GM12878 (cell line): ENCODE measurements at regions not wholly inside any gene's neighbourhood (a gene's known extent, or its start where the extent isn't known, plus 50 kb on each side); places are given as distances from the start of the nearest gene placed in this dataset.

ENCODE experiments used
- ATAC-seq: fragments of 200-7000 bp; cut with Tn5 transposase; 3 replicates; pipeline ENCODE4 v1.9.1; 2020; ENCODE audit warnings: mild to moderate bottlenecking, moderate library complexity
- BruUV-seq: library from RNA; stranded (reverse); fragments of 400-500 nt; replicated peaks from 2 replicates; lab custom pipeline; 2021; lab: Mats Ljungman, UMichigan
- CTCF ChIA-PET: fragments of 300-600 bp; sonication (Branson Sonifier 250); formaldehyde crosslinking; extraction: SDS; loops from one replicate; lab custom pipeline; 2021; ENCODE audit warnings: inconsistent platforms; lab: Yijun Ruan, JAX
- POLR2A ChIA-PET: fragments of 350-600 bp; formaldehyde crosslinking; extraction: SDS; loops from one replicate; lab custom pipeline; 2021; ENCODE audit warnings: inconsistent platforms; lab: Charles Lee
- RAD21 ChIA-PET: fragments of 300-600 bp; sonication (Branson Sonifier 250); formaldehyde crosslinking; loops from one replicate; lab custom pipeline; 2023; ENCODE audit warnings: antibody characterized with exemption; ENCODE audit not compliant: unreplicated experiment; lab: Charles Lee
- SMC1A ChIA-PET: fragments of 300-600 bp; sonication (Branson Sonifier 250); formaldehyde crosslinking; loops from one replicate; lab custom pipeline; 2023; ENCODE audit not compliant: unreplicated experiment, uncharacterized antibody; lab: Charles Lee
- DNase-seq: peaks from one replicate; pipeline ENCODE4 v3.0.0-alpha.2; 2011; ENCODE audit warnings: low read depth, low spot score
- FAIRE-seq: peaks from 3 replicates; lab custom pipeline; 2011; peaks lifted over from hg19 to GRCh38; lab: Jason Lieb, UNC
- H2AFZ ChIP-seq: 2 replicates; pipeline ENCODE4 v1.6.0; 2011; ENCODE audit warnings: low read depth, low read length, control low read depth; ENCODE audit not compliant: control insufficient read depth
- H3K27ac ChIP-seq: 2 replicates; pipeline ENCODE4 v1.5.1; 2011; ENCODE audit warnings: control low read depth; ENCODE audit not compliant: control insufficient read depth, insufficient read depth
- H3K27me3 ChIP-seq, 2 experiments: replicated peaks in 1 of 2; 2 replicates each; pipeline versions ENCODE4 v1.6.0 to v1.6.1; 2011; ENCODE audit warnings: low read length in 1 of 2; ENCODE audit not compliant: control insufficient read depth in 2 of 2, insufficient read depth in 2 of 2
- H3K36me3 ChIP-seq, 2 experiments: 2 replicates each; pipeline ENCODE4 v1.5.1; 2011; ENCODE audit warnings: low read length in 1 of 2; ENCODE audit not compliant: control insufficient read depth in 2 of 2, insufficient read depth in 2 of 2
- H3K4me1 ChIP-seq: 2 replicates; pipeline ENCODE4 v1.6.1; 2011; ENCODE audit warnings: mild to moderate bottlenecking, low read length, moderate library complexity, mixed read lengths; ENCODE audit not compliant: control insufficient read depth, insufficient read depth
- H3K4me2 ChIP-seq: 2 replicates; pipeline ENCODE4 v1.6.0; 2011; ENCODE audit warnings: control low read depth; ENCODE audit not compliant: control insufficient read depth, insufficient read depth
- H3K4me3 ChIP-seq: fragments of 200-600 bp; sonication (generic); 2 replicates; pipeline ENCODE4 v1.5.1; 2016
- H3K79me2 ChIP-seq: 2 replicates; pipeline ENCODE4 v1.6.0; 2011; ENCODE audit warnings: low read length; ENCODE audit not compliant: control insufficient read depth, insufficient read depth
- H3K9ac ChIP-seq: 2 replicates; pipeline ENCODE4 v1.8.0; 2011; ENCODE audit warnings: low read length, control low read depth, mixed read lengths; ENCODE audit not compliant: control insufficient read depth, insufficient read depth
- H3K9me3 ChIP-seq: replicated peaks from 3 replicates; pipeline ENCODE4 v1.5.1; 2011; ENCODE audit warnings: mild to moderate bottlenecking, low read length; ENCODE audit not compliant: control insufficient read depth, insufficient read depth
- H4K20me1 ChIP-seq: 2 replicates; pipeline ENCODE4 v1.6.0; 2011; ENCODE audit not compliant: control insufficient read depth, insufficient read depth
- ATF7 ChIP-seq: fragments of 450-650 bp; IDR thresholded peaks from 2 replicates; pipeline ENCODE4 v1.6.1; 2016; ENCODE audit warnings: low read depth, mild to moderate bottlenecking
- CBX3 ChIP-seq: fragments of 200-600 bp; sonication (generic); IDR thresholded peaks from 2 replicates; pipeline ENCODE4 v1.6.1; 2016; ENCODE audit warnings: low read depth, borderline replicate concordance
- CREB1 ChIP-seq: IDR thresholded peaks from 2 replicates; pipeline ENCODE4 v1.6.1; 2012; ENCODE audit warnings: low read depth, mild to moderate bottlenecking, inconsistent platforms
- EED ChIP-seq: sonication (generic); IDR thresholded peaks from 2 replicates; pipeline ENCODE4 v1.6.1; 2016; ENCODE audit warnings: antibody characterized with exemption, low read depth
- FOS ChIP-seq: IDR thresholded peaks from 3 replicates; pipeline ENCODE4 v1.6.1; 2011; ENCODE audit warnings: borderline replicate concordance; ENCODE audit not compliant: insufficient read length; ENCODE audit errors: extremely low read depth
- HDGF ChIP-seq: fragments of 450-650 bp; IDR thresholded peaks from 2 replicates; pipeline ENCODE4 v1.6.1; 2016; ENCODE audit warnings: antibody characterized with exemption
- IKZF2 ChIP-seq, 2 experiments: fragments of 450-650 bp; IDR thresholded peaks; 2 replicates each; pipeline ENCODE4 v1.6.1; 2017; ENCODE audit warnings: mild to moderate bottlenecking in 2 of 2, moderate library complexity in 2 of 2
- JUND ChIP-seq: IDR thresholded peaks from 2 replicates; pipeline ENCODE4 v1.6.1; 2012; ENCODE audit warnings: low read depth, mild to moderate bottlenecking, low read length, improper control_type of control experiment, moderate library complexity
- NFXL1 ChIP-seq: fragments of 450-650 bp; IDR thresholded peaks from 2 replicates; pipeline ENCODE4 v1.6.1; 2017; ENCODE audit warnings: antibody characterized with exemption, mild to moderate bottlenecking, borderline replicate concordance
- POLR2AphosphoS2 ChIP-seq: IDR thresholded peaks from 2 replicates; pipeline ENCODE4 v1.6.1; 2011; ENCODE audit warnings: low read depth, mild to moderate bottlenecking, low read length, improper control_type of control experiment, moderate library complexity
- RB1 ChIP-seq: fragments of 450-650 bp; formaldehyde crosslinking; IDR thresholded peaks from 2 replicates; pipeline ENCODE4 v1.6.1; 2017; ENCODE audit warnings: mild to moderate bottlenecking, borderline replicate concordance
- RFX5 ChIP-seq: IDR thresholded peaks from 2 replicates; pipeline ENCODE4 v1.6.1; 2011; ENCODE audit warnings: low read depth, low read length, improper control_type of control experiment
- WGBS: methylation state at CpG from one replicate; pipeline ENCODE4 v1.1.6; 2016; ENCODE audit warnings: low lambda C conversion rate; ENCODE audit not compliant: insufficient replicate concordance, insufficient coverage; ENCODE audit errors: missing lambda C conversion rate; 5-methylcytosine and 5-hydroxymethylcytosine counted together
- in situ Hi-C: fragments of 300-500 bp; cut with MboI; formaldehyde crosslinking; loops from 9 replicates; pipeline ENCODE4 v1.14.3; 2018; ENCODE audit warnings: mixed read lengths
- intact Hi-C: fragments of 100-400 bp; cut with micrococcal nuclease; formaldehyde crosslinking; loops from one replicate; pipeline ENCODE4 v1.14.2; 2022; ENCODE audit not compliant: unreplicated experiment
- TF ChIP-seq, protein P1 (sequence below): fragments of 450-650 bp; formaldehyde crosslinking; IDR thresholded peaks from 2 replicates; pipeline ENCODE4 v1.4.0; 2022; ENCODE audit warnings: mild to moderate bottlenecking, moderate library complexity
- TF ChIP-seq, protein P2 (sequence below): fragments of 450-650 bp; IDR thresholded peaks from 2 replicates; pipeline ENCODE4 v1.6.1; 2016; ENCODE audit warnings: mild to moderate bottlenecking

DNA sequence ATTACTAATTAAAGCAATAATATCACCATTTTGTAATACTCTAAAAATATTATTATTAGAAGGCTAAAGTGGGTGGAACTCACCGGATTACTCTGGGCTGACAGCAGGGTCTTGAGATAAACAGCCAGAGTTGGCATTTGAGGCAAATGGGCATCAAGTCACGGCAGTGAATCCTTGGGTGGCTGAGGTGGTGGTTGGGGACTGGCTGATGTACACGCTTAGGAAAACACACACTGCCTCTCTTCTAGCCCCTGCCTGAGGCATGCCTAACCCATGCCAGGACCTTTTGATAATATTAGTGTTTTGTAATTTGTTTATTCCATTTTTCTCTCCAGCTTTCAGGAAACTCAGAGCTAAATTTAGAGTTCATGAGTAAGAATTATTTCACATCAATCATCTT, 76.8 kb downstream of the ACKR3 start:
- in situ Hi-C loops (no loop called here), intact Hi-C loops (no loop called here)
- Histone ChIP-seq H4K20me1 (no peaks in the 10 kb centered on the region), H3K4me2 (no peak overlapping the region), H3K27ac (no peak overlapping the region), H3K27me3 (0 out of 4 replicates have a peak, but pooled peaks cover 0 to 1% of the 10 kb centered on the region in 2 experiments), H3K36me3 (no peaks in the 10 kb centered on the region), H3K4me3 (no peak overlapping the region), H2AFZ (no peak overlapping the region), H3K9ac (no peak overlapping the region), H3K9me3 (no peaks in the 10 kb centered on the region; the same call in 1 of the 3 replicates), H3K79me2 (no peaks in the 10 kb centered on the region), H3K4me1 (no peaks in the 10 kb centered on the region)
- 9% methylated on average over 3 of the region's 3 CpGs for WGBS
- BruUV-seq, result no TSS peak
- ChIA-PET SMC1A (no interaction called here), POLR2A (no interaction called here), RAD21 (no interaction called here), CTCF (no interaction called here)
- TF ChIP-seq EED, result no peak
- TF ChIP-seq, protein P1, sequence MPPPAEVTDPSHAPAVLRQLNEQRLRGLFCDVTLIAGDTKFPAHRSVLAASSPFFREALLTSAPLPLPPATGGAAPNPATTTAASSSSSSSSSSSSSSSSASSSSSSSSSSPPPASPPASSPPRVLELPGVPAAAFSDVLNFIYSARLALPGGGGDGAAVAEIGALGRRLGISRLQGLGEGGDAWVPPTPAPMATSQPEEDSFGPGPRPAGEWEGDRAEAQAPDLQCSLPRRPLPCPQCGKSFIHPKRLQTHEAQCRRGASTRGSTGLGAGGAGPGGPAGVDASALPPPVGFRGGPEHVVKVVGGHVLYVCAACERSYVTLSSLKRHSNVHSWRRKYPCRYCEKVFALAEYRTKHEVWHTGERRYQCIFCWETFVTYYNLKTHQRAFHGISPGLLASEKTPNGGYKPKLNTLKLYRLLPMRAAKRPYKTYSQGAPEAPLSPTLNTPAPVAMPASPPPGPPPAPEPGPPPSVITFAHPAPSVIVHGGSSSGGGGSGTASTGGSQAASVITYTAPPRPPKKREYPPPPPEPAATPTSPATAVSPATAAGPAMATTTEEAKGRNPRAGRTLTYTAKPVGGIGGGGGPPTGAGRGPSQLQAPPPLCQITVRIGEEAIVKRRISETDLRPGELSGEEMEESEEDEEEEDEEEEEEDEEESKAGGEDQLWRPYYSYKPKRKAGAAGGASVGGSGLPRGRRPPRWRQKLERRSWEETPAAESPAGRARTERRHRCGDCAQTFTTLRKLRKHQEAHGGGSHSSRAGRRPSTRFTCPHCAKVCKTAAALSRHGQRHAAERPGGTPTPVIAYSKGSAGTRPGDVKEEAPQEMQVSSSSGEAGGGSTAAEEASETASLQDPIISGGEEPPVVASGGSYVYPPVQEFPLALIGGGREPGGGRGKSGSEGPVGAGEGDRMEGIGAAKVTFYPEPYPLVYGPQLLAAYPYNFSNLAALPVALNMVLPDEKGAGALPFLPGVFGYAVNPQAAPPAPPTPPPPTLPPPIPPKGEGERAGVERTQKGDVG (CRISPR knock-in tag), result no peak
- TF ChIP-seq RFX5, result no peak
- TF ChIP-seq IKZF2 (IDR thresholded peaks at IDR 0.05), result no peak
- TF ChIP-seq CREB1, result no peak
- TF ChIP-seq POLR2AphosphoS2, result no peak
- no peak for TF ChIP-seq NFXL1
- TF ChIP-seq CBX3, result no peak
- no peak for TF ChIP-seq RB1
- no peak for TF ChIP-seq HDGF
- no peak for TF ChIP-seq FOS
- no peak for TF ChIP-seq ATF7
- no peak for TF ChIP-seq JUND
- TF ChIP-seq, protein P2, sequence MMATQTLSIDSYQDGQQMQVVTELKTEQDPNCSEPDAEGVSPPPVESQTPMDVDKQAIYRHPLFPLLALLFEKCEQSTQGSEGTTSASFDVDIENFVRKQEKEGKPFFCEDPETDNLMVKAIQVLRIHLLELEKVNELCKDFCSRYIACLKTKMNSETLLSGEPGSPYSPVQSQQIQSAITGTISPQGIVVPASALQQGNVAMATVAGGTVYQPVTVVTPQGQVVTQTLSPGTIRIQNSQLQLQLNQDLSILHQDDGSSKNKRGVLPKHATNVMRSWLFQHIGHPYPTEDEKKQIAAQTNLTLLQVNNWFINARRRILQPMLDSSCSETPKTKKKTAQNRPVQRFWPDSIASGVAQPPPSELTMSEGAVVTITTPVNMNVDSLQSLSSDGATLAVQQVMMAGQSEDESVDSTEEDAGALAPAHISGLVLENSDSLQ, result no peak
- DNase-seq (no peak), ATAC-seq (no peak), FAIRE-seq (no peak)
